B cell (primary cell): ENCODE measurements at regions not wholly inside any gene's neighbourhood (a gene's known extent, or its start where the extent isn't known, plus 50 kb on each side); places are given as distances from the start of the nearest gene placed in this dataset.

ENCODE experiments used
- EZH2 ChIP-seq: IDR thresholded peaks from 2 replicates; pipeline ENCODE4 v1.6.1; 2012; ENCODE audit warnings: borderline replicate concordance, low read depth, mild to moderate bottlenecking, moderate library complexity, low read length; ENCODE audit not compliant: insufficient read depth, poor library complexity, severe bottlenecking
- TF ChIP-seq, protein P1 (sequence below): fragments of 200-600 bp; IDR thresholded peaks from one replicate; pipeline ENCODE4 v1.8.0; 2022; ENCODE audit warnings: antibody characterized with exemption, mild to moderate bottlenecking

DNA sequence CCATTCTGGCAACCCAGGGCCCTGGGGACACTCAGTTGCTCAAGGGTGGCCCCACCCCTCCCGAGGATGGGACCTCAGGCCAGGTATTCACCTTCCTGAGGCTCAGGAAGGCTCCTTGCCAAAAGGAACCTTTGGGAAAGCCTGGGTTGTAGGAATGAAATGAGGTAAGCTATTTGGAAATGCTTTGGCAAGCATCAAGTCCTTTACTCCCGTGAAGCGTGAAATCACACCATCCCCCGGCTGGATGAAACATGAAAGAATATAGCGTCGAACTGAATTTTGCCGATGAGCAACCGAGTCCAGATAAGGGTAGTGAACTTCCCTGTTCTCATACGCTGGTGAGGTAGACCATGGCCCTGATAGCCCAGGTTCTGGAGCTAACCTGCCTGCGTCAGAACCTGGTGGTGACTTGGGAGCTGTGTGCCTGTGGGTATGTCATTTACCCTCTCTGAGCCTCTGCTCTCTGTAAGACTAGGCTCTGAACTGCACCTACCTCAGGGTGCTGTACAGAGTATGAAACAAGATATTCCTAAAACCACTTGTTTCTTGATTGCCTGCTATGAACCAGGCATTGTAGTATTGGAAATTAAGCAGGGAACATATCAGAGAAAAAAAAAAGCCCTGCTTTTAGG is 105.3 kb upstream of the BOD1 start:
- TF ChIP-seq, protein P1, sequence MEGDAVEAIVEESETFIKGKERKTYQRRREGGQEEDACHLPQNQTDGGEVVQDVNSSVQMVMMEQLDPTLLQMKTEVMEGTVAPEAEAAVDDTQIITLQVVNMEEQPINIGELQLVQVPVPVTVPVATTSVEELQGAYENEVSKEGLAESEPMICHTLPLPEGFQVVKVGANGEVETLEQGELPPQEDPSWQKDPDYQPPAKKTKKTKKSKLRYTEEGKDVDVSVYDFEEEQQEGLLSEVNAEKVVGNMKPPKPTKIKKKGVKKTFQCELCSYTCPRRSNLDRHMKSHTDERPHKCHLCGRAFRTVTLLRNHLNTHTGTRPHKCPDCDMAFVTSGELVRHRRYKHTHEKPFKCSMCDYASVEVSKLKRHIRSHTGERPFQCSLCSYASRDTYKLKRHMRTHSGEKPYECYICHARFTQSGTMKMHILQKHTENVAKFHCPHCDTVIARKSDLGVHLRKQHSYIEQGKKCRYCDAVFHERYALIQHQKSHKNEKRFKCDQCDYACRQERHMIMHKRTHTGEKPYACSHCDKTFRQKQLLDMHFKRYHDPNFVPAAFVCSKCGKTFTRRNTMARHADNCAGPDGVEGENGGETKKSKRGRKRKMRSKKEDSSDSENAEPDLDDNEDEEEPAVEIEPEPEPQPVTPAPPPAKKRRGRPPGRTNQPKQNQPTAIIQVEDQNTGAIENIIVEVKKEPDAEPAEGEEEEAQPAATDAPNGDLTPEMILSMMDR: no peak
- TF ChIP-seq EZH2: no peak
